ENCODE measurements at regions not wholly inside any gene's neighbourhood (a gene's known extent, or its start where the extent isn't known, plus 50 kb on each side); places are given as distances from the start of the nearest gene placed in this dataset.

DNA sequence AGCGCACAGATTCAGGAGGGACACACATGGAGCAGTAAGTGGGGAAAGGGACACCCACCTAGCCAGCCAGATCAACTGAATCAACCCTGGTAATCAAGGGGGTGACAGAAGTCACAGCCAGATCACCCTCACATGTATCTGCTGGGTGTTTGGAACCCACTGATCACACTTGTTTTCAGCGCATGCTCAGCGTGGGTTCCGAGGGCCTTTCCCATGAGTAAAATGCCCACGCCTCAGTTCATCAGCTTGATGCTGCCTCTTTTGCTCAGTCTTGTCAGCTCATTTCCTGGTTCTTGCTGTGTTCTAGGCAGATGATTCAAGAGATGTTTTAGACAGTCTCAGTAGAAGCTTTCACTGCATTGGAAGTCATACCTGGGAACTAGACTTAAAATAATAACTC is 123.2 kb upstream of the SLC30A5 start:
- Mint-ChIP-seq H3K9me3 (no peaks in the 10 kb centered on the region), H3K4me1 (no peaks in the 10 kb centered on the region), H3K4me3 (no peak overlapping the region), H3K27ac (no peak overlapping the region), H3K27me3 (ENCODE audit: insufficient read depth) (no peaks in the 10 kb centered on the region), H3K36me3 (ENCODE audit: low read depth) (no peaks in the 10 kb centered on the region)
- WGBS, 2 experiments (ENCODE audit: insufficient coverage in 1 of 2, insufficient read length in 1 of 2): 95% methylated on average over 5 of the region's 5 CpGs
- no peak overlapping the region for H3K4me3 ChIP-seq (ENCODE audit: low read length)
- TF ChIP-seq, protein P1, sequence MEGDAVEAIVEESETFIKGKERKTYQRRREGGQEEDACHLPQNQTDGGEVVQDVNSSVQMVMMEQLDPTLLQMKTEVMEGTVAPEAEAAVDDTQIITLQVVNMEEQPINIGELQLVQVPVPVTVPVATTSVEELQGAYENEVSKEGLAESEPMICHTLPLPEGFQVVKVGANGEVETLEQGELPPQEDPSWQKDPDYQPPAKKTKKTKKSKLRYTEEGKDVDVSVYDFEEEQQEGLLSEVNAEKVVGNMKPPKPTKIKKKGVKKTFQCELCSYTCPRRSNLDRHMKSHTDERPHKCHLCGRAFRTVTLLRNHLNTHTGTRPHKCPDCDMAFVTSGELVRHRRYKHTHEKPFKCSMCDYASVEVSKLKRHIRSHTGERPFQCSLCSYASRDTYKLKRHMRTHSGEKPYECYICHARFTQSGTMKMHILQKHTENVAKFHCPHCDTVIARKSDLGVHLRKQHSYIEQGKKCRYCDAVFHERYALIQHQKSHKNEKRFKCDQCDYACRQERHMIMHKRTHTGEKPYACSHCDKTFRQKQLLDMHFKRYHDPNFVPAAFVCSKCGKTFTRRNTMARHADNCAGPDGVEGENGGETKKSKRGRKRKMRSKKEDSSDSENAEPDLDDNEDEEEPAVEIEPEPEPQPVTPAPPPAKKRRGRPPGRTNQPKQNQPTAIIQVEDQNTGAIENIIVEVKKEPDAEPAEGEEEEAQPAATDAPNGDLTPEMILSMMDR (conservative IDR thresholded peaks at IDR 0.05): no peak
- no peak overlapping the region for H3K27ac ChIP-seq (ENCODE audit: low read depth, low read length)
- no peaks in the 10 kb centered on the region for H3K9me3 ChIP-seq (ENCODE audit: control insufficient read depth, low read length)
- H3K36me3 ChIP-seq (ENCODE audit: control insufficient read depth, insufficient read depth, low read length): no peaks in the 10 kb centered on the region
- no peak for DNase-seq
- H3K9ac ChIP-seq (ENCODE audit: extremely low read depth, low read length, poor library complexity, severe bottlenecking): no peak overlapping the region
- H3K27me3 ChIP-seq (ENCODE audit: control insufficient read depth, insufficient read depth, low read length, poor library complexity, severe bottlenecking): no peaks in the 10 kb centered on the region
- no peaks in the 10 kb centered on the region for H3K4me1 ChIP-seq (ENCODE audit: control insufficient read depth, insufficient read depth, low read length)

DNA sequence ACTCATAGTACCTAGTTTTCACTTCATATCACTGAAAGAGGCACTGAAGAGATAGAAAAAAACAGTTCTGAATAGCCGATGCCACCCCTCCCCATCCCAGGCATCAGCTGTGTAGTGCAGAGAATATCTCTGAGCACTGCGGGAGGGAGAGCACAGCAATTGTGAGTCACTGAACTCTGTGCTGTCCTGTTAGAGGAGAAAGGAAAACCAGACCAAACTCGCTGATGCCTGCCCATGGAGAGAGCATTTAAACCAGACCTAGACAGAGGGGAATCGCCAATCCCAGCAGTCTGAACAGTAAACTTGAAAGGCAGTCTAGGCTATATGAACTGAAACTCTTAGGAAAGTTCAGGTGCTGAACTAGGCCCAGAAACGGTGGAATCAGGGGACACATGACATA is 120.1 kb upstream of the SLC30A5 start:
- Mint-ChIP-seq H3K4me3 (no peak overlapping the region), H3K9me3 (no peaks in the 10 kb centered on the region), H3K4me1 (no peaks in the 10 kb centered on the region), H3K27me3 (ENCODE audit: insufficient read depth) (no peaks in the 10 kb centered on the region), H3K27ac (no peak overlapping the region), H3K36me3 (ENCODE audit: low read depth) (no peaks in the 10 kb centered on the region)
- Histone ChIP-seq H3K27ac (ENCODE audit: low read depth, low read length) (no peak overlapping the region), H3K36me3 (ENCODE audit: control insufficient read depth, insufficient read depth, low read length) (no peaks in the 10 kb centered on the region), H3K9me3 (ENCODE audit: control insufficient read depth, low read length) (no peaks in the 10 kb centered on the region), H3K27me3 (ENCODE audit: control insufficient read depth, insufficient read depth, low read length, poor library complexity, severe bottlenecking) (no peaks in the 10 kb centered on the region), H3K4me1 (ENCODE audit: control insufficient read depth, insufficient read depth, low read length) (no peaks in the 10 kb centered on the region), H3K9ac (ENCODE audit: extremely low read depth, low read length, poor library complexity, severe bottlenecking) (no peak overlapping the region), H3K4me3 (ENCODE audit: low read length) (no peak overlapping the region)
- 89 to 93% methylated on average over 3 to 5 of the region's 5 CpGs for WGBS, 2 experiments (ENCODE audit: insufficient coverage in 1 of 2, insufficient read length in 1 of 2)
- TF ChIP-seq, protein P1 (conservative IDR thresholded peaks at IDR 0.05): no peak
- no peak for DNase-seq

DNA sequence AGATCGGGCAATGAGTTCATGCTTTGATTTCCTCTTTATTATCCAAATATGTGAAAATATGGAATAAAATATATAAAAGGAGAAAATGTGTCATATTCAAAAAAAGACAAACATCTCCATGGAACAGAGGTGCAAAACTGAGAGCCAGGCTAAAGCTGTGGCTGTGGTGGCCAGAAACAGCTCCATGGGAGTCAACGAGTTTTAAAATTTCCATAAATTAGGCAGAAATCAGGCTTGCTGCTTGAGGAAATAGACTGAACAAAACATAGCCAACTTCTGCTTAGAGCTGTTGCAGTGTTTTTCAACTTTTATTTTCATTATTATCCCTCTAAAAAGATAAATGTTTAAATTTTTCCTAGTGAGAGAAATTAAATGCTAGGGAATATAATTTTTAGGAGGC is 110.8 kb upstream of the SLC30A5 start:
- Mint-ChIP-seq H3K9me3 (peaks cover 2% of the 10 kb centered on the region), H3K4me1 (no peaks in the 10 kb centered on the region), H3K27me3 (ENCODE audit: insufficient read depth) (no peaks in the 10 kb centered on the region), H3K4me3 (no peak overlapping the region), H3K27ac (no peak overlapping the region), H3K36me3 (ENCODE audit: low read depth) (no peaks in the 10 kb centered on the region)
- H3K27me3 ChIP-seq (ENCODE audit: control insufficient read depth, insufficient read depth, low read length, poor library complexity, severe bottlenecking): no peaks in the 10 kb centered on the region
- H3K4me3 ChIP-seq (ENCODE audit: low read length): no peak overlapping the region
- no peak for DNase-seq
- H3K9ac ChIP-seq (ENCODE audit: extremely low read depth, low read length, poor library complexity, severe bottlenecking): no peak overlapping the region
- H3K9me3 ChIP-seq (ENCODE audit: control insufficient read depth, low read length): no peaks in the 10 kb centered on the region
- TF ChIP-seq, protein P1 (conservative IDR thresholded peaks at IDR 0.05): no peak
- no peaks in the 10 kb centered on the region for H3K4me1 ChIP-seq (ENCODE audit: control insufficient read depth, insufficient read depth, low read length)
- no peaks in the 10 kb centered on the region for H3K36me3 ChIP-seq (ENCODE audit: control insufficient read depth, insufficient read depth, low read length)
- no peak overlapping the region for H3K27ac ChIP-seq (ENCODE audit: low read depth, low read length)
- WGBS, 2 experiments (ENCODE audit: insufficient coverage in 1 of 2, insufficient read length in 1 of 2): 55 to 88% methylated on average over 1 of the region's 2 CpGs
